H1 (cell line): ENCODE measurements at regions not wholly inside any gene's neighbourhood (a gene's known extent, or its start where the extent isn't known, plus 50 kb on each side); places are given as distances from the start of the nearest gene placed in this dataset.

Source experiments
- ASH2L ChIP-seq: fragments of 200-600, 300-600 bp; sonication (generic); IDR thresholded peaks from one replicate; pipeline ENCODE4 v1.7.1; 2017; ENCODE audit warnings: low read length
- BCL11A ChIP-seq, 2 experiments: IDR thresholded peaks; one replicate each; pipeline ENCODE4 v1.6.1; 2011; ENCODE audit warnings: low read depth in 2 of 2, low read length in 2 of 2, mild to moderate bottlenecking in 2 of 2
- CTCF ChIP-seq, 3 experiments: IDR thresholded peaks; 1 replicate in 2 of 3; 2 replicates in 1 of 3; pipeline versions ENCODE4 v1.5.1 to v1.6.1; 2011; ENCODE audit warnings: low read length in 3 of 3, mild to moderate bottlenecking in 3 of 3, inconsistent platforms in 2 of 3, low read depth in 1 of 3, moderate library complexity in 1 of 3; ENCODE audit not compliant: insufficient read depth in 1 of 3; ENCODE audit errors: control extremely low read depth in 1 of 3
- EP300 ChIP-seq, 2 experiments: IDR thresholded peaks; 1 replicate in 1 of 2; 2 replicates in 1 of 2; pipeline ENCODE4 v1.6.1; 2011 to 2012; ENCODE audit warnings: low read depth in 2 of 2, low read length in 2 of 2, mild to moderate bottlenecking in 2 of 2, borderline replicate concordance in 1 of 2, inconsistent platforms in 1 of 2, moderate library complexity in 1 of 2
- EZH2 ChIP-seq: fragments of 200-600 bp; sonication (generic); IDR thresholded peaks from 2 replicates; pipeline ENCODE4 v1.7.1; 2012; ENCODE audit warnings: low read depth, mild to moderate bottlenecking, moderate library complexity, low read length, inconsistent platforms; ENCODE audit not compliant: severe bottlenecking
- GTF2F1 ChIP-seq: IDR thresholded peaks from 2 replicates; pipeline ENCODE4 v1.6.1; 2012; ENCODE audit warnings: low read depth, low read length, improper control_type of control experiment, borderline replicate concordance
- KDM5A ChIP-seq: fragments of 200-600 bp; IDR thresholded peaks from 2 replicates; pipeline ENCODE4 v1.7.1; 2012; ENCODE audit warnings: mild to moderate bottlenecking, low read length, inconsistent platforms, mixed read lengths
- POLR2A ChIP-seq, 2 experiments: IDR thresholded peaks; 1 replicate in 1 of 2; 2 replicates in 1 of 2; pipeline ENCODE4 v1.6.1; 2011; ENCODE audit warnings: low read depth in 2 of 2, low read length in 2 of 2, mild to moderate bottlenecking in 2 of 2; ENCODE audit errors: control extremely low read depth in 1 of 2
- RXRA ChIP-seq: IDR thresholded peaks from 2 replicates; pipeline ENCODE4 v1.6.1; 2011; ENCODE audit warnings: low read depth, mild to moderate bottlenecking, low read length, moderate library complexity; ENCODE audit not compliant: insufficient read depth
- SIN3A ChIP-seq, 2 experiments: IDR thresholded peaks in 1 of 2; conservative IDR thresholded peaks in 1 of 2; 2 replicates each; pipeline ENCODE4 v1.6.1; 2011 to 2012; ENCODE audit warnings: low read length in 2 of 2, improper control_type of control experiment in 1 of 2, low read depth in 1 of 2, mild to moderate bottlenecking in 1 of 2
- SP1 ChIP-seq: IDR thresholded peaks from 2 replicates; pipeline ENCODE4 v1.6.1; 2011; ENCODE audit warnings: low read depth, low read length
- SP2 ChIP-seq: IDR thresholded peaks from 2 replicates; pipeline ENCODE4 v1.6.1; 2012; ENCODE audit warnings: mild to moderate bottlenecking, low read length, inconsistent platforms
- SUZ12 ChIP-seq: fragments of 200-600 bp; sonication (generic); IDR thresholded peaks from 2 replicates; pipeline ENCODE4 v1.6.1; 2012; ENCODE audit warnings: mild to moderate bottlenecking, inconsistent platforms, low read length, moderate library complexity, mixed read lengths

GRCh38 chr18:5643288-5643687, 99.5 kb upstream of the EPB41L3 start:
- TF ChIP-seq GTF2F1 (no peak), KDM5A (no peak), CTCF (IDR thresholded peaks at IDR 0.05; ENCODE audit: control extremely low read depth in 1 of 3, insufficient read depth in 1 of 3, low read depth in 1 of 3, low read length in 3 of 3) (no peak), BCL11A (IDR thresholded peaks at IDR 0.05; ENCODE audit: low read depth in 2 of 2, low read length in 2 of 2) (no peak), SIN3A (conservative IDR thresholded peaks at IDR 0.05 in 1 of 2, IDR thresholded peaks at IDR 0.05 in 1 of 2; ENCODE audit: low read depth in 1 of 2, low read length in 2 of 2) (no peak), SP2 (no peak), SUZ12 (no peak), EZH2 (no peak), POLR2A (IDR thresholded peaks at IDR 0.05; ENCODE audit: control extremely low read depth in 1 of 2, low read depth in 2 of 2, low read length in 2 of 2) (no peak), RXRA (no peak), ASH2L (no peak), SP1 (no peak), EP300 (IDR thresholded peaks at IDR 0.05; ENCODE audit: borderline replicate concordance in 1 of 2, low read depth in 2 of 2, low read length in 2 of 2) (no peak)
